SH-SY5Y (cell line): ENCODE measurements at regions not wholly inside any gene's neighbourhood (a gene's known extent, or its start where the extent isn't known, plus 50 kb on each side); places are given as distances from the start of the nearest gene placed in this dataset.

Experiments
- GATA2 ChIP-seq: IDR thresholded peaks from 2 replicates; pipeline ENCODE4 v1.6.1; 2011; ENCODE audit warnings: mild to moderate bottlenecking, low read depth, low read length
- GATA3 ChIP-seq: IDR thresholded peaks from 2 replicates; pipeline ENCODE4 v1.6.1; 2011; ENCODE audit warnings: low read depth, mild to moderate bottlenecking, low read length, moderate library complexity

- TF ChIP-seq GATA2 (no peak), GATA3 (no peak)
Measured at GRCh38 chr5:174971210-174971609, 246.8 kb downstream of the MSX2 start.
